GM19324 (cell line): ENCODE measurements at regions not wholly inside any gene's neighbourhood (a gene's known extent, or its start where the extent isn't known, plus 50 kb on each side); places are given as distances from the start of the nearest gene placed in this dataset.

ENCODE experiments used
- ATAC-seq: cut with Tn5 transposase; IDR thresholded peaks from one replicate; pipeline ENCODE4 v1.9.1; 2021; ENCODE audit warnings: mild to moderate bottlenecking, moderate library complexity; ENCODE audit not compliant: unreplicated experiment, low FRiP score

- no peak for ATAC-seq
Measured at GRCh38 chr3:157650172-157650571, 147.0 kb upstream of the VEPH1 start.

- no peak for ATAC-seq
Measured at GRCh38 chr3:157649511-157649910, 146.3 kb upstream of the VEPH1 start.

DNA sequence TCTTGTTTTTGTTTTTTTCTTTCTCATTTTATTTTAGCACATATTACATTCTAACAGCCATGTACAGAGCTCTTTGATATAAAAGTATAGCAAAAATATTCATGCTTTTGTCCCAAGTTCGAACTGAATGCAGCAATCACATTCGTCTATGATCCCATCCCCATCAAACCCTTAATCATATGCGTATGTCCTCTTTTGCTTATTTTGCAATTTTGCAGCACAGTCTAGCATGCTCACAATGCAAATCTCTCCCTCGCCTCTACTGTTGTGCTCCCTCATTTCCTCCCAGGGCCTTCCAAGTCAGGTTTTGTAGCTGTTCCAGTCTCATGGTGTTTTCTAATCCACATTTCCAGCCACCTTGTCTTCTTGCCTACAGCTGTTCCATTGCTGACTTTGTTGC is 144.6 kb upstream of the VEPH1 start:
- no peak for ATAC-seq

DNA sequence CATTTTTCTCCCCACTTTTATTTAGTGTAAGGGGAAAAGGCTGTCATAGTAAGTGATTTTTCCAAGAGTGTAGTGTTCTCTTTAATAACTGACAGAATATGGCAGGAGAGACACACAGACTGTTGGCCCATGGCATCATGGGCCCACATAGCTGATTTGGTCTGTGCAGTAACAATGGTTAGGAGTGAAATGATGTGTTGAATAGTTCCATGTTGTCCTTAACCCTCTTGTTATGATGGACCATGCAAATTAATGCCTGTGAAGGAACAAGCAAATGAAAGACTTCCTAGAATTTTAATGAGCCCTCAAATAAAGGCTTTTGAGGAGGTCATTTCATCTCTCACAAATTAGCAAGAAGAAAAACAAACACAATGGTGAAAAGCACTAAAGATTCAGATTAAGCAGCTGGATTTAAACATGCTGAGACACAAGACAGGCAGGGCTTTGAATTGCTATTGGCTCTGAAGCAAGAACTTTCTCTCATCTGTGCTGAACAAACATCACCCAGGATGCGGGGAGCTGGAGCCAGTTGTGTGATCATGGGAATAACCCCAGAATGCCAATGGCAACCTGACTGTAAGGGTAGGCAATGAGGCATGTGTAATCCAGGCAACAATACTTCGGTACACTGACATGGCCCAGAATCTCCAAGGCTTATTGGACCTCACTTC is 136.7 kb upstream of the VEPH1 start:
- no peak for ATAC-seq

GRCh38 chr3:157637866-157638265 is 134.7 kb upstream of the VEPH1 start:
- no peak for ATAC-seq

DNA sequence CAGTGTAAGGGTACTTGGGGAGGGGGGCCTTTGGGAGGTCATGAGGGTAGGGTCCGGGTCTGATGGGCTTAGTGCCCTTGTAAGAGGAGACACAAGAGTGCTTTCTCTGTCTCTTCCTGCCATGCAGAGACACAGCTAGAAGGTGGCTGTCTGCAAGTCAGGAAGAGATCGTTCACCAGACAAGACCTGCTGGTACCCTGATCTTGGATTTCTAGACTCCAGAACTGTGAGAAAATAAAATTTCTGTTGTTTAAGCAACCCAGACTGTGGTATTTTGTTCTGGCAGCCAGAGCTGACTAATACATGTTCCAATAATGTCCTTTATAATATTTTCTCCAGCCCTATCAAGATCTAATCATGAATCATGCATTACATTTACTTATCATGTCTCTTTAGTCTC is 130.0 kb upstream of the VEPH1 start:
- no peak for ATAC-seq

DNA sequence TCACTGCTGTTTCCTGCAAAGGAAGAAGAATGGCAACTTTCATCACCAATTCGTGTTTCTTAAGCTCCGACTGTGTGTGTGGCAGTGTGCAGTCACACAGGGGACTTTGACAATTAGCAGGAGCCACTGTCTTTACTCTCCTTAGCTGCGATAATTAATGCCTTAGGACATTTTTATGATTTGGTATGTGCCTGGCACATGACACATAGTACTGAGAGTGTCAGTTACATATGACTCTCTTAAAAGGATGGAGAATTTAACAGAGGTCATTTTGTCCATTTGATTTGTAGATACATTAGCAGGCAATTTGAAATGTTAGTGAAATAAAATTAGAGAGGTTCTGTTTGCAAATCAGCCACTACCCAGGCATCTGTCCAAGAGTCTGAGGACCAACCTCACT is 128.9 kb upstream of the VEPH1 start:
- ATAC-seq: no peak

- no peak for ATAC-seq
Measured at GRCh38 chr3:157631478-157631877, 128.3 kb upstream of the VEPH1 start.

DNA sequence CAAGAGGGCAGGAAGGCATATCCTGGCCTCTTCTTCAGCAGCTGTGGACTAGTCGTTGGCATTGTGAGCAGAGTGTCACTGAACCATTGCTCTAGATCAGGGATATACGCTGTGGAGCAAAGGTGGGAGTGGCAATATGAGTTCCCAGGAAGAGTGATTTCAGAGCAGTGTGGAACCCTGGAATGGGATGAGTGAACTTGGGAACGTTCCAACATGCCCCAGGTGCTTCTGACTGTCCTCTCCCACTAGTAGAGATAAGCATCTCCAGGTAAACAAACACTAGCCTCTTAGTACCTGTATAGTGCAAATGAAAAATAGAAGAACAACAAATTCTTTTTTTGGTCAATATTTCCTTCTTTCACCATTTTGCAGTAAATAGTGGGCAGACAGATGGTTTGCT is 123.6 kb upstream of the VEPH1 start:
- ATAC-seq: no peak

- no peak for ATAC-seq
Measured at GRCh38 chr3:157624801-157625200, 121.6 kb upstream of the VEPH1 start.

DNA sequence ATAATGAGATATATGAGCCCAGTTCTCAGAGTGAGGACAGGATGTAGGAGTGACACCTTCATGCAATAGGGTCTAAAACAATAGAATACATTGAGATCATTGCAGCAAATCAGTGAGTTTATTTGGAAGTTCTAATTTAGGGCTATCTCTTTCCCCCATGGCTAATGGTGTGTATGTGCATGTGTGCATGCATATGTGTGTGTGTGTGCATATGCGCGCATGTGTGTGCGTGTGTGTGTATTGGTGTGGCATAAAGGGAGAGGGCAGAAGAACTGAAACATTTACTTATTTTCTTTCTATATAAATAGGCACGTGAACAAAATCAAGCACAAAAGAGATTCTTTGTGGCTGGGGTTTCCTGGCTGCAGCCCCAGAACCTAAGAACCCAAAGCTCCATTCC is 115.7 kb upstream of the VEPH1 start:
- no peak for ATAC-seq

DNA sequence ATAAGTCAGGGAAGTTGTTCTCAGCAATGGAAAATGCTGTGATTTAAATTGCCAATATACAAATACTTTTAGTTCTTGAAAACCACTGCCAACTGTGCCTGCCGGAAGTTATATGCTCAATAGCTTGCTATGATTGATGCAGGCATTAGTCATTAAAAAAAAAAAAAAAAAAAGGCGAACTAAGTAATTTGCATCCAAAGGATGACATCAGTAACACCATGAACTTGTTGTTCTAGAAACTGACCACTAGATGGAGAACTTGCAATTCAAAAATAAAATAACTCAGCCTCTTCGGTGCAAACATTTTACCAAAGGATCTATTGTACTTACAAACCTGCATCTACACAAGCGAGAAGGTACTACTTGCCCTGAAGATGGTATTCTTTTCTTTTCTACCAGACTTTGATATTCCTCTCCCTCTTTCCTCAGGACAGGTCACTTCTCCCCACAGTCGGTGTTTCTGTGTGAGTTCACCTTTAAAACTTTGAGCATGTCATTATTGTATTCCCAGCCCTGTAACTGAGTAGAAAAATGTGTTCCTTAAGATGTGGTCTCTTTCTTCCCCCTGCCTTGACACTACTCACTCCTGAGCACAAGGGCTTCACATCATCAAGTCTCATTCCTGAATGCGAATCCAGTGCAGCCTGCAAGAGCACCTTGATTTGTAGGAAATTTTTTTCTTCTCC is 115.0 kb upstream of the VEPH1 start:
- ATAC-seq: peak; percentile 46

DNA sequence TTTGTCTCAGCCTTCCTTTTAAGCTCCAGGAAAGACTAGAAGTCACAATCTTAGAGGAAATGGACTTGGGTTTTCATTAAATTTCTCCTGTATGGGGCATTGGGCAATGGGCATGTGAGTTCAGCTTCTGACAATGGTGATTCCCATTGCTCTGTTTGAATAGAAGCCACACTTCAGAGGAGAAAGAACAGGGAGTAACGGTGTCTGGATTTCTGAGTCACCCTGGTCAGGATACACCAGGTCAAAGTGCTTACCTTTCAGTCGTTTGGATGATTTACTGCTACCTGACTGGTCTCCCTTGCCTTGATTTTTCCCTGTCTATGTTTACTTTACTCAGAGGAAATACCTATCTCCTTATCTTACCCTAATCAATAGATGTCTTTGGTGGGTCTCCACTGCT is 111.7 kb upstream of the VEPH1 start:
- no peak for ATAC-seq

- no peak for ATAC-seq
Measured at GRCh38 chr3:157611536-157612076, 108.4 kb upstream of the VEPH1 start.

GRCh38 chr3:157610876-157611535 is 107.8 kb upstream of the VEPH1 start:
- no peak for ATAC-seq

DNA sequence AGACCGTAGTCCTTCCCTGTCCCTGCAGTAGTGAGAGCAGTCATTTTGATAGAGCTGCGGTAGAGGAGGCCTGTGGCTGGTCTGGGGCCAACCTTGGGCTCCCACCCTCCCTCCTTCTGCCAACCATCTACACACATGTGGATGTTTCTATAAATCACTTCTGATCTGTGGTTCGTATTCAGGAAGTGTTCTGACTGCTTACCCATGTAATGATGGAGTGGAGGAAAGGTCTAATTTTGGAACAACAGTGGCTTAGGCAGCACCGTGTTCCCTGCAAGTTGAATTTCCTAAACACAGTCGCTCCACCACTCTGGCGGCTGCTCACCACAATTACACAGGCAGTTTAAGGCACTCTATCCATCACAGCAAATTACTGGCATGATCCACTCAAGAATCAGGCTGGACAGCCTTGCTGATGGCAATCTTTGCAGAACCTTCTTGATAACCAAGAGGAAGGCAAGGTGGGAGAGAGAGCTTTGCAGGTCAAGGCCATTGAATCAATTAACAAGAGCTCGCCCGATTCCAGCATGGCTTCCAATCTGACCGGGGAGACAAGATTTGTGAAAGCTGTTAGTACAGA is 104.7 kb upstream of the VEPH1 start:
- ATAC-seq: no peak

GRCh38 chr3:157606852-157607197 is 103.6 kb upstream of the VEPH1 start:
- ATAC-seq: no peak

- peak; percentile 86 for ATAC-seq
Measured at GRCh38 chr3:157606011-157606851, 103.0 kb upstream of the VEPH1 start.

GRCh38 chr3:157605356-157605755 is 102.1 kb upstream of the VEPH1 start:
- no peak for ATAC-seq

GRCh38 chr3:157602424-157602823 is 99.2 kb upstream of the VEPH1 start:
- ATAC-seq: no peak
